ENCODE measurements at regions not wholly inside any gene's neighbourhood (a gene's known extent, or its start where the extent isn't known, plus 50 kb on each side); places are given as distances from the start of the nearest gene placed in this dataset.
A peak's percentile ranks its signal among the peaks of the same experiment; 100 is the strongest.

GRCh38 chr6:9948678-9949077, 466.2 kb downstream of the TFAP2A start:
- TF ChIP-seq REST (IDR thresholded peaks at IDR 0.05; ENCODE audit: insufficient read depth in 1 of 2, low read depth in 2 of 2, low read length in 2 of 2) (peak in 1 of 2 experiments; percentile 56; a peak in 2 of 4 replicates), FOXP2 (optimal IDR thresholded peaks at IDR 0.05; ENCODE audit: borderline replicate concordance, extremely low read depth, extremely low read length, insufficient read depth) (peak; percentile 66), TAF1 (IDR thresholded peaks at IDR 0.05; ENCODE audit: borderline replicate concordance, insufficient read depth, low read length) (no peak), SIN3A (IDR thresholded peaks at IDR 0.05; ENCODE audit: borderline replicate concordance, insufficient read depth, low read length) (peak; percentile 87; the same call in 1 of the 2 replicates), POLR2AphosphoS5 (IDR thresholded peaks at IDR 0.05; ENCODE audit: low read depth, low read length) (0 out of 2 replicates have a peak, but pooled peaks have one; percentile 25)

- no peak for TF ChIP-seq REST (IDR thresholded peaks at IDR 0.05; ENCODE audit: insufficient read depth in 1 of 2, low read depth in 2 of 2, low read length in 2 of 2)
- no peak for TF ChIP-seq TAF1 (IDR thresholded peaks at IDR 0.05; ENCODE audit: borderline replicate concordance, insufficient read depth, low read length)
These were observed 470.9 kb downstream of the TFAP2A start for GRCh38 chr6:9943986-9944385.

- TF ChIP-seq SIN3A (IDR thresholded peaks at IDR 0.05; ENCODE audit: borderline replicate concordance, insufficient read depth, low read length) (no peak), FOXP2 (optimal IDR thresholded peaks at IDR 0.05; ENCODE audit: borderline replicate concordance, extremely low read depth, extremely low read length, insufficient read depth) (no peak), TAF1 (IDR thresholded peaks at IDR 0.05; ENCODE audit: borderline replicate concordance, insufficient read depth, low read length) (no peak), REST (IDR thresholded peaks at IDR 0.05; ENCODE audit: insufficient read depth in 1 of 2, low read depth in 2 of 2, low read length in 2 of 2) (no peak), POLR2AphosphoS5 (IDR thresholded peaks at IDR 0.05; ENCODE audit: low read depth, low read length) (no peak)
These were observed 471.8 kb downstream of the TFAP2A start for GRCh38 chr6:9943026-9943425.

- no peak for TF ChIP-seq REST (IDR thresholded peaks at IDR 0.05; ENCODE audit: insufficient read depth in 1 of 2, low read depth in 2 of 2, low read length in 2 of 2)
- TF ChIP-seq FOXP2 (optimal IDR thresholded peaks at IDR 0.05; ENCODE audit: borderline replicate concordance, extremely low read depth, extremely low read length, insufficient read depth), result no peak
- TF ChIP-seq POLR2AphosphoS5 (IDR thresholded peaks at IDR 0.05; ENCODE audit: low read depth, low read length), result no peak
- TF ChIP-seq TAF1 (IDR thresholded peaks at IDR 0.05; ENCODE audit: borderline replicate concordance, insufficient read depth, low read length), result no peak
- no peak for TF ChIP-seq SIN3A (IDR thresholded peaks at IDR 0.05; ENCODE audit: borderline replicate concordance, insufficient read depth, low read length)
These were observed 472.7 kb downstream of the TFAP2A start for GRCh38 chr6:9942131-9942530.

GRCh38 chr6:9938801-9939200, 476.1 kb downstream of the TFAP2A start:
- no peak for TF ChIP-seq POLR2AphosphoS5 (IDR thresholded peaks at IDR 0.05; ENCODE audit: low read depth, low read length)
- TF ChIP-seq REST (IDR thresholded peaks at IDR 0.05; ENCODE audit: insufficient read depth in 1 of 2, low read depth in 2 of 2, low read length in 2 of 2), result no peak
- TF ChIP-seq FOXP2 (optimal IDR thresholded peaks at IDR 0.05; ENCODE audit: borderline replicate concordance, extremely low read depth, extremely low read length, insufficient read depth), result no peak
- no peak for TF ChIP-seq TAF1 (IDR thresholded peaks at IDR 0.05; ENCODE audit: borderline replicate concordance, insufficient read depth, low read length)
- no peak for TF ChIP-seq SIN3A (IDR thresholded peaks at IDR 0.05; ENCODE audit: borderline replicate concordance, insufficient read depth, low read length)

All from PFSK-1 (cell line).